ENCODE measurements at regions not wholly inside any gene's neighbourhood (a gene's known extent, or its start where the extent isn't known, plus 50 kb on each side); places are given as distances from the start of the nearest gene placed in this dataset.

DNA sequence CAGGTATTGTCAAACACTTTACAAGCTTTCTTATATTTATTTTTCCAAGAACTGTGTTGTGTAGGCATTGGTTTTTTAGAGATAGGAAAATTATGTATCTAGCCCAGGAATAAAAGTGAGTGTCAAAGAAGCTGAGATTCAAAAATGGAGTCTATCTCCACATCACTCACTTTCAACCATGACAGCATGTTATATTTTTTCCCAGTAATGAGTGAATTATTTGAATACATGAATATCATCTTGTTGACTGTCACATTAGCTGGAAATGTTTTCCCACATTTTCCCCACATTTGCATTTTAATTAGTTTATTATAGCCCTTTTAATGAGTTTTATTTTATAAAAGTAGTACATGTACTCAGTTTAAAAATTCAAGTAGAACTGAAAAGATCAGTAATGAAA is 693.7 kb downstream of the PCDH18 start:
- H3K9me3 ChIP-seq (replicated peaks in 1 of 3) = no peaks in the 10 kb centered on the region
- TF ChIP-seq POLR2A (IDR thresholded peaks at IDR 0.05) = no peak
- TF ChIP-seq, protein P1, sequence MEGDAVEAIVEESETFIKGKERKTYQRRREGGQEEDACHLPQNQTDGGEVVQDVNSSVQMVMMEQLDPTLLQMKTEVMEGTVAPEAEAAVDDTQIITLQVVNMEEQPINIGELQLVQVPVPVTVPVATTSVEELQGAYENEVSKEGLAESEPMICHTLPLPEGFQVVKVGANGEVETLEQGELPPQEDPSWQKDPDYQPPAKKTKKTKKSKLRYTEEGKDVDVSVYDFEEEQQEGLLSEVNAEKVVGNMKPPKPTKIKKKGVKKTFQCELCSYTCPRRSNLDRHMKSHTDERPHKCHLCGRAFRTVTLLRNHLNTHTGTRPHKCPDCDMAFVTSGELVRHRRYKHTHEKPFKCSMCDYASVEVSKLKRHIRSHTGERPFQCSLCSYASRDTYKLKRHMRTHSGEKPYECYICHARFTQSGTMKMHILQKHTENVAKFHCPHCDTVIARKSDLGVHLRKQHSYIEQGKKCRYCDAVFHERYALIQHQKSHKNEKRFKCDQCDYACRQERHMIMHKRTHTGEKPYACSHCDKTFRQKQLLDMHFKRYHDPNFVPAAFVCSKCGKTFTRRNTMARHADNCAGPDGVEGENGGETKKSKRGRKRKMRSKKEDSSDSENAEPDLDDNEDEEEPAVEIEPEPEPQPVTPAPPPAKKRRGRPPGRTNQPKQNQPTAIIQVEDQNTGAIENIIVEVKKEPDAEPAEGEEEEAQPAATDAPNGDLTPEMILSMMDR (IDR thresholded peaks at IDR 0.05) = no peak
- no peak for DNase-seq
- H3K4me1 ChIP-seq (replicated peaks in 1 of 2) = no peaks in the 10 kb centered on the region
- no peaks in the 10 kb centered on the region for H3K36me3 ChIP-seq (replicated peaks in 1 of 2)
- no peak overlapping the region for H3K27ac ChIP-seq
- intact Hi-C loops (cut with DNase I) = no loop called here
- no peaks in the 10 kb centered on the region for H3K27me3 ChIP-seq
- H3K4me3 ChIP-seq = no peak overlapping the region

DNA sequence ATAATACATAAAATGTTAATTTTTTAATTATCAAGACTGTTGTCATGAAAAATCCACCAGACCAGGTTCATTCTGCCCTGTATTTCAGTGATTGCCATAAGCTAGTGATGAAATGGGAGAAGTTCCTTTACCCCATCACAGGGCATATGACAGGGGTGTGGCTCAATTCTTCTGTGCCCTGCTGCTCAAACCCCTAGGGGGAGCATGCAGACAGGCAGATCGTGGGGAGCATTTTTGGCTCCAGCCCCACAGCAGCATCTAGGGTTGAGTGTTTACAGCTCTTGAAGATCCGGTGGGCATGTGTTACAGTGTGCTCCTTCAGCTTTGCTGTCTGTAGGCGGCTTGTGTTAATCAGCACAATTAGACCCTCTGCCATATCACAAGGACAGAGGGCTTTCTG is 700.7 kb downstream of the PCDH18 start:
- WGBS, 4 donors = 40 to 82% (median 74%) methylated on average over 3 of the region's 3 CpGs
- H3K27ac ChIP-seq = no peak overlapping the region
- H3K4me1 ChIP-seq (replicated peaks in 1 of 2) = no peaks in the 10 kb centered on the region
- H3K4me3 ChIP-seq = no peak overlapping the region
- no peak for TF ChIP-seq POLR2A (IDR thresholded peaks at IDR 0.05)
- TF ChIP-seq, protein P1 (IDR thresholded peaks at IDR 0.05) = no peak
- DNase-seq = no peak
- H3K36me3 ChIP-seq (replicated peaks in 1 of 2) = no peaks in the 10 kb centered on the region
- intact Hi-C loops (cut with DNase I) = no loop called here
- no peaks in the 10 kb centered on the region for H3K9me3 ChIP-seq (replicated peaks in 1 of 3)
- no peaks in the 10 kb centered on the region for H3K27me3 ChIP-seq

DNA sequence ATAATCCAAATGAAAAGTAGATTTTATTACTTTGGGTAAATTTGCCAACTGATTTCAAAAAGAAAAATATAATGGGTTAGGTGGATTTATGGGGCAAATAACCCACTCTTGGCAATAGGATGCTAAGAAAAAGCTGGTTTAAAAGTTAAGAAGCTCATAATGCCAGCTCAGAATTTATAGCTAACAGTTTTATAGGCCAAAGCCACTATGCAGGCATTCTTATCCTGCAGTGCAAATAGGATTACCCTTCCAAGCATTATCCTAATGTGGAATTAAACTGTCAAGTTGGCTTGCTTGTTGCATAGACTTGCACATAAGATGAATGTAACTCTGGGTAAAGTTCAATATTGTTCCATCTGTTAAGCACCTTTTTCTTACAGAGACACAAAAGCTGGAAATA is 703.0 kb downstream of the PCDH18 start:
- H3K27me3 ChIP-seq = no peaks in the 10 kb centered on the region
- H3K4me3 ChIP-seq = no peak overlapping the region
- intact Hi-C loops (cut with DNase I) = no loop called here
- H3K27ac ChIP-seq = no peak overlapping the region
- H3K4me1 ChIP-seq (replicated peaks in 1 of 2) = no peaks in the 10 kb centered on the region
- no peak for DNase-seq
- no peaks in the 10 kb centered on the region for H3K9me3 ChIP-seq (replicated peaks in 1 of 3)
- H3K36me3 ChIP-seq (replicated peaks in 1 of 2) = no peaks in the 10 kb centered on the region
- no peak for TF ChIP-seq POLR2A (IDR thresholded peaks at IDR 0.05)
- TF ChIP-seq, protein P1 (IDR thresholded peaks at IDR 0.05) = no peak

DNA sequence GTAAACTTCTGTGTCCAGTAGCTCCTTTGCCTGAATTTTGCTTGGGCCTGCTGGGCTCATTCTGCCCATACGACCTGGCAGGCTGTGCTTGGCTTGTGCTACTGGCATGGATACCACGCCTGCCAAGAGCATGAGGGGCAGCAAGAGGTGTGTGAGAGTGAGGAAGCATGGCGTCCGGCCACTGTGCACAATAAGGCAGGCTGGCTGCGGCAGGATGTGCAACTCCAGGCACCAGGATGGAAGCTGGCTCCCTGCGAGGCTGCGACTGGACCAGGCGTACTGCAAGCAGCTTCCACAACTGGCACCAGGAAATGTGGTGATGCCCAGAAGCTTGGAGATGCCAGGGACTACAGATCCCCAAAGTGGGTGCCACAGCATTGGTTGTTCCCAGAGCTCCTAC is 709.3 kb downstream of the PCDH18 start:
- H3K4me3 ChIP-seq = no peak overlapping the region
- intact Hi-C loops (cut with DNase I) = no loop called here
- H3K4me1 ChIP-seq (replicated peaks in 1 of 2) = no peaks in the 10 kb centered on the region
- no peaks in the 10 kb centered on the region for H3K27me3 ChIP-seq
- no peak for DNase-seq
- 39 to 87% (median 73%) methylated on average over 2 to 8 of the region's 8 CpGs for WGBS, 4 donors
- no peaks in the 10 kb centered on the region for H3K36me3 ChIP-seq (replicated peaks in 1 of 2)
- TF ChIP-seq, protein P1 (IDR thresholded peaks at IDR 0.05) = no peak
- TF ChIP-seq POLR2A (IDR thresholded peaks at IDR 0.05) = no peak
- no peaks in the 10 kb centered on the region for H3K9me3 ChIP-seq (replicated peaks in 1 of 3)
- H3K27ac ChIP-seq = no peak overlapping the region
